Neural cell (in vitro differentiated cells): ENCODE measurements at regions not wholly inside any gene's neighbourhood (a gene's known extent, or its start where the extent isn't known, plus 50 kb on each side); places are given as distances from the start of the nearest gene placed in this dataset.

ENCODE experiments used
- H2AFZ ChIP-seq: fragments of 200-600, 300-800 bp; sonication (generic), shearing (Covaris generic); 2 replicates; pipeline ENCODE4 v1.6.0; 2014; ENCODE audit warnings: low read depth, mild to moderate bottlenecking, antibody characterized with exemption, low read length, moderate library complexity
- H3F3A ChIP-seq: fragments of 200-600 bp; shearing (Covaris generic); 2 replicates; pipeline ENCODE4 v1.6.1; 2016; ENCODE audit warnings: mild to moderate bottlenecking, moderate library complexity, mixed read lengths, antibody characterized with exemption, low read length; ENCODE audit not compliant: insufficient read depth, poor library complexity, severe bottlenecking
- H3K27ac ChIP-seq: fragments of 200-600, 300-800 bp; sonication (generic), shearing (Covaris generic); 2 replicates; pipeline ENCODE4 v1.5.1; 2014; ENCODE audit warnings: mild to moderate bottlenecking, low read length, moderate library complexity
- H3K27me3 ChIP-seq: fragments of 300-800, 200-600 bp; sonication (generic), shearing (Covaris generic); 2 replicates; pipeline ENCODE4 v1.6.0; 2014; ENCODE audit warnings: mild to moderate bottlenecking, low read depth, low read length, moderate library complexity; ENCODE audit not compliant: insufficient read depth
- H3K36me3 ChIP-seq: fragments of 300-800, 200-600 bp; sonication (generic), shearing (Covaris generic); 2 replicates; pipeline ENCODE4 v1.5.1; 2014; ENCODE audit warnings: mild to moderate bottlenecking, antibody characterized with exemption, low read length, moderate library complexity; ENCODE audit not compliant: insufficient read depth
- H3K4me2 ChIP-seq: fragments of 300-800, 200-600 bp; sonication (generic), shearing (Covaris generic); 2 replicates; pipeline ENCODE4 v1.6.0; 2014; ENCODE audit warnings: mild to moderate bottlenecking, low read length
- H3K4me3 ChIP-seq: fragments of 300-800, 200-600 bp; sonication (generic), shearing (Covaris generic); 2 replicates; pipeline ENCODE4 v1.5.1; 2014; ENCODE audit warnings: mild to moderate bottlenecking, low read length, moderate library complexity
- H3K79me2 ChIP-seq: fragments of 200-600 bp; shearing (Covaris generic); replicated peaks from 2 replicates; pipeline ENCODE4 v1.6.0; 2014; ENCODE audit warnings: mild to moderate bottlenecking, low read length, moderate library complexity; ENCODE audit not compliant: insufficient read depth
- H3K9ac ChIP-seq: fragments of 300-800, 200-600 bp; sonication (generic), shearing (Covaris generic); 2 replicates; pipeline ENCODE4 v1.6.1; 2016; ENCODE audit warnings: mild to moderate bottlenecking, low read length, mixed read lengths
- H3K9me2 ChIP-seq: fragments of 200-600 bp; shearing (Covaris generic); 2 replicates; pipeline ENCODE4 v1.6.1; 2016; ENCODE audit warnings: mild to moderate bottlenecking, low read length, mixed read lengths; ENCODE audit not compliant: insufficient read depth
- H3K9me3 ChIP-seq: fragments of 200-600, 300-800 bp; sonication (generic), shearing (Covaris generic); 2 replicates; pipeline ENCODE4 v1.6.1; 2016; ENCODE audit warnings: mild to moderate bottlenecking, mixed run types, low read length, moderate library complexity, mixed read lengths
- H4K20me1 ChIP-seq: fragments of 200-600 bp; shearing (Covaris generic); 2 replicates; pipeline ENCODE4 v1.6.1; 2016; ENCODE audit warnings: mild to moderate bottlenecking, mixed run types; ENCODE audit not compliant: insufficient read depth
- CTCF ChIP-seq: fragments of 450-650 bp; IDR thresholded peaks from 2 replicates; pipeline ENCODE4 v1.5.1; 2014; ENCODE audit warnings: antibody characterized with exemption, mild to moderate bottlenecking, moderate library complexity; ENCODE audit not compliant: poor library complexity, severe bottlenecking
- EP300 ChIP-seq: fragments of 450-650 bp; conservative IDR thresholded peaks from 2 replicates; pipeline ENCODE4 v1.6.1; 2014; ENCODE audit warnings: antibody characterized with exemption, mild to moderate bottlenecking, moderate library complexity; ENCODE audit not compliant: poor library complexity, severe bottlenecking
- EZH2 ChIP-seq: fragments of 200-600, 300-800 bp; shearing (Covaris generic), sonication (generic); IDR thresholded peaks from 2 replicates; pipeline ENCODE4 v1.6.1; 2014; ENCODE audit warnings: antibody characterized with exemption, low read length, borderline replicate concordance, mild to moderate bottlenecking; ENCODE audit not compliant: insufficient read depth, poor library complexity, severe bottlenecking
- MXI1 ChIP-seq: fragments of 450-650 bp; conservative IDR thresholded peaks from 2 replicates; pipeline ENCODE4 v1.6.1; 2014; ENCODE audit warnings: antibody characterized with exemption, mild to moderate bottlenecking; ENCODE audit not compliant: poor library complexity, severe bottlenecking
- POLR2AphosphoS5 ChIP-seq: IDR thresholded peaks from 2 replicates; pipeline ENCODE4 v1.6.1; 2012
- RAD21 ChIP-seq: fragments of 450-650 bp; conservative IDR thresholded peaks from 2 replicates; pipeline ENCODE4 v1.6.1; 2014; ENCODE audit warnings: antibody characterized with exemption, mild to moderate bottlenecking, moderate library complexity
- SMC3 ChIP-seq: fragments of 450-650 bp; conservative IDR thresholded peaks from 2 replicates; pipeline ENCODE4 v1.6.1; 2014; ENCODE audit warnings: antibody characterized with exemption, mild to moderate bottlenecking, moderate library complexity; ENCODE audit not compliant: poor library complexity
- TAF1 ChIP-seq: IDR thresholded peaks from 2 replicates; pipeline ENCODE4 v1.6.1; 2012; ENCODE audit warnings: low read depth
- TF ChIP-seq, protein P1 (sequence below): IDR thresholded peaks from 2 replicates; pipeline ENCODE4 v1.6.1; 2012; ENCODE audit warnings: borderline replicate concordance

GRCh38 chr4:128524311-128524710 is 236.7 kb upstream of the PGRMC2 start:
- Histone ChIP-seq H2AFZ (no peak overlapping the region), H3K36me3 (no peaks in the 10 kb centered on the region), H3K4me2 (no peak overlapping the region), H3K79me2 (no peaks in the 10 kb centered on the region), H3K9me3 (no peaks in the 10 kb centered on the region), H3K27me3 (no peaks in the 10 kb centered on the region), H3K9ac (no peak overlapping the region), H3K9me2 (no peaks in the 10 kb centered on the region), H4K20me1 (no peaks in the 10 kb centered on the region), H3K4me3 (no peak overlapping the region), H3F3A (no peaks in the 10 kb centered on the region), H3K27ac (no peak overlapping the region)
- TF ChIP-seq CTCF (no peak), EP300 (no peak), MXI1 (no peak), RAD21 (no peak)

- Histone ChIP-seq H3F3A (no peaks in the 10 kb centered on the region), H3K36me3 (no peaks in the 10 kb centered on the region), H3K27me3 (no peaks in the 10 kb centered on the region), H3K9ac (no peak overlapping the region), H3K4me2 (no peak overlapping the region), H4K20me1 (no peaks in the 10 kb centered on the region), H3K4me3 (no peak overlapping the region), H3K9me2 (no peaks in the 10 kb centered on the region), H3K27ac (no peak overlapping the region), H2AFZ (no peak overlapping the region), H3K9me3 (no peaks in the 10 kb centered on the region), H3K79me2 (no peaks in the 10 kb centered on the region)
- TF ChIP-seq CTCF (no peak), RAD21 (no peak), POLR2AphosphoS5 (no peak), TAF1 (no peak), EZH2 (no peak), MXI1 (no peak), SMC3 (no peak), EP300 (no peak)
- TF ChIP-seq, protein P1, sequence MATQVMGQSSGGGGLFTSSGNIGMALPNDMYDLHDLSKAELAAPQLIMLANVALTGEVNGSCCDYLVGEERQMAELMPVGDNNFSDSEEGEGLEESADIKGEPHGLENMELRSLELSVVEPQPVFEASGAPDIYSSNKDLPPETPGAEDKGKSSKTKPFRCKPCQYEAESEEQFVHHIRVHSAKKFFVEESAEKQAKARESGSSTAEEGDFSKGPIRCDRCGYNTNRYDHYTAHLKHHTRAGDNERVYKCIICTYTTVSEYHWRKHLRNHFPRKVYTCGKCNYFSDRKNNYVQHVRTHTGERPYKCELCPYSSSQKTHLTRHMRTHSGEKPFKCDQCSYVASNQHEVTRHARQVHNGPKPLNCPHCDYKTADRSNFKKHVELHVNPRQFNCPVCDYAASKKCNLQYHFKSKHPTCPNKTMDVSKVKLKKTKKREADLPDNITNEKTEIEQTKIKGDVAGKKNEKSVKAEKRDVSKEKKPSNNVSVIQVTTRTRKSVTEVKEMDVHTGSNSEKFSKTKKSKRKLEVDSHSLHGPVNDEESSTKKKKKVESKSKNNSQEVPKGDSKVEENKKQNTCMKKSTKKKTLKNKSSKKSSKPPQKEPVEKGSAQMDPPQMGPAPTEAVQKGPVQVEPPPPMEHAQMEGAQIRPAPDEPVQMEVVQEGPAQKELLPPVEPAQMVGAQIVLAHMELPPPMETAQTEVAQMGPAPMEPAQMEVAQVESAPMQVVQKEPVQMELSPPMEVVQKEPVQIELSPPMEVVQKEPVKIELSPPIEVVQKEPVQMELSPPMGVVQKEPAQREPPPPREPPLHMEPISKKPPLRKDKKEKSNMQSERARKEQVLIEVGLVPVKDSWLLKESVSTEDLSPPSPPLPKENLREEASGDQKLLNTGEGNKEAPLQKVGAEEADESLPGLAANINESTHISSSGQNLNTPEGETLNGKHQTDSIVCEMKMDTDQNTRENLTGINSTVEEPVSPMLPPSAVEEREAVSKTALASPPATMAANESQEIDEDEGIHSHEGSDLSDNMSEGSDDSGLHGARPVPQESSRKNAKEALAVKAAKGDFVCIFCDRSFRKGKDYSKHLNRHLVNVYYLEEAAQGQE, result no peak
These were observed 234.1 kb upstream of the PGRMC2 start for GRCh38 chr4:128521648-128522111.
